MM.1S (cell line): ENCODE measurements at regions not wholly inside any gene's neighbourhood (a gene's known extent, or its start where the extent isn't known, plus 50 kb on each side); places are given as distances from the start of the nearest gene placed in this dataset.

ENCODE experiments used
- DNase-seq: peaks from one replicate; pipeline ENCODE4 v3.0.0-alpha.2; 2015
- H2AFZ ChIP-seq: fragments of 300-600 bp; sonication (generic); 2 replicates; pipeline ENCODE4 v1.6.0; 2016; ENCODE audit warnings: antibody characterized with exemption, low read length
- H3F3A ChIP-seq: fragments of 300-600 bp; sonication (generic); 2 replicates; pipeline ENCODE4 v1.6.1; 2016; ENCODE audit warnings: mild to moderate bottlenecking, antibody characterized with exemption, low read length, moderate library complexity, mixed read lengths; ENCODE audit not compliant: insufficient read depth
- H3K27ac ChIP-seq: fragments of 300-600 bp; sonication (generic); 2 replicates; pipeline ENCODE4 v1.5.1; 2016; ENCODE audit warnings: mild to moderate bottlenecking, low read length
- H3K27me3 ChIP-seq: fragments of 300-600 bp; sonication (generic); replicated peaks from 2 replicates; pipeline ENCODE4 v1.6.0; 2016; ENCODE audit warnings: low read length; ENCODE audit not compliant: insufficient read depth
- H3K36me3 ChIP-seq: fragments of 300-600 bp; sonication (generic); replicated peaks from 2 replicates; pipeline ENCODE4 v1.6.1; 2016; ENCODE audit warnings: mild to moderate bottlenecking, low read length, mixed read lengths; ENCODE audit not compliant: insufficient read depth
- H3K4me1 ChIP-seq: fragments of 300-600 bp; sonication (generic); 2 replicates; pipeline ENCODE4 v1.6.1; 2016; ENCODE audit warnings: low read length, mixed read lengths
- H3K4me2 ChIP-seq: fragments of 300-600 bp; sonication (generic); 2 replicates; pipeline ENCODE4 v1.6.0; 2016; ENCODE audit warnings: low read depth, low read length
- H3K4me3 ChIP-seq: fragments of 300-600 bp; sonication (generic); 2 replicates; pipeline ENCODE4 v1.5.1; 2016; ENCODE audit warnings: low read length, mixed read lengths
- H3K79me2 ChIP-seq: fragments of 300-600 bp; sonication (generic); 2 replicates; pipeline ENCODE4 v1.6.1; 2016; ENCODE audit warnings: mixed run types, low read length, mixed read lengths
- H3K9ac ChIP-seq: fragments of 300-600 bp; sonication (generic); 2 replicates; pipeline ENCODE4 v1.6.1; 2016; ENCODE audit warnings: low read length, mixed read lengths
- H3K9me2 ChIP-seq: fragments of 300-600 bp; sonication (generic); replicated peaks from 2 replicates; pipeline ENCODE4 v1.6.1; 2016; ENCODE audit warnings: mild to moderate bottlenecking, low read length, mixed read lengths; ENCODE audit not compliant: insufficient read depth
- H3K9me3 ChIP-seq: fragments of 300-600 bp; sonication (generic); replicated peaks from 2 replicates; pipeline ENCODE4 v1.6.1; 2016; ENCODE audit warnings: mild to moderate bottlenecking, low read length, mixed read lengths; ENCODE audit not compliant: insufficient read depth
- H4K20me1 ChIP-seq: fragments of 300-600 bp; sonication (generic); 2 replicates; pipeline ENCODE4 v1.6.1; 2016; ENCODE audit warnings: mild to moderate bottlenecking, low read length, moderate library complexity, mixed read lengths; ENCODE audit not compliant: insufficient read depth
- CTCF ChIP-seq: fragments of 300-600 bp; sonication (generic); IDR thresholded peaks from 2 replicates; pipeline ENCODE4 v1.5.1; 2016; ENCODE audit warnings: antibody characterized with exemption, low read length, mixed read lengths
- EZH2 ChIP-seq: fragments of 300-600 bp; sonication (generic); optimal IDR thresholded peaks from 2 replicates; pipeline ENCODE3; 2017; ENCODE audit warnings: low read depth, mild to moderate bottlenecking, antibody characterized with exemption, low read length, mixed read lengths
- EZH2phosphoT487 ChIP-seq: fragments of 300-600 bp; sonication (generic); IDR thresholded peaks from 2 replicates; pipeline ENCODE4 v1.6.1; 2018; ENCODE audit warnings: antibody characterized with exemption, low read length

GRCh38 chr10:123472606-123473005 is 193.5 kb upstream of the GPR26 start:
- Histone ChIP-seq H3K9ac (no peak overlapping the region), H3K27me3 (no peaks in the 10 kb centered on the region), H4K20me1 (no peaks in the 10 kb centered on the region), H3F3A (no peaks in the 10 kb centered on the region), H3K36me3 (no peaks in the 10 kb centered on the region), H3K4me2 (no peak overlapping the region), H3K27ac (no peak overlapping the region), H3K9me3 (no peaks in the 10 kb centered on the region), H3K4me3 (no peak overlapping the region), H3K9me2 (no peaks in the 10 kb centered on the region), H3K4me1 (no peaks in the 10 kb centered on the region), H2AFZ (no peak overlapping the region), H3K79me2 (no peaks in the 10 kb centered on the region)
- no peak for TF ChIP-seq EZH2
- no peak for TF ChIP-seq CTCF
- no peak for TF ChIP-seq EZH2phosphoT487
- no peak for DNase-seq

- Histone ChIP-seq H3K79me2 (no peaks in the 10 kb centered on the region), H3K9me2 (no peaks in the 10 kb centered on the region), H4K20me1 (no peaks in the 10 kb centered on the region), H3F3A (no peaks in the 10 kb centered on the region), H3K36me3 (no peaks in the 10 kb centered on the region), H3K27ac (no peak overlapping the region), H3K4me3 (no peak overlapping the region), H3K27me3 (no peaks in the 10 kb centered on the region), H2AFZ (no peak overlapping the region), H3K9ac (no peak overlapping the region), H3K4me2 (no peak overlapping the region), H3K4me1 (no peaks in the 10 kb centered on the region), H3K9me3 (no peaks in the 10 kb centered on the region)
- TF ChIP-seq EZH2phosphoT487 (no peak), CTCF (no peak), EZH2 (no peak)
- no peak for DNase-seq
Observed at GRCh38 chr10:123474700-123475099, 191.5 kb upstream of the GPR26 start.

- 0 out of 2 replicates have a peak, but pooled peaks cover 5% of the 10 kb centered on the region for H3K4me1 ChIP-seq
- H3K27ac ChIP-seq: no peak overlapping the region
- H3K4me2 ChIP-seq: no peak overlapping the region
- no peaks in the 10 kb centered on the region for H3F3A ChIP-seq
- no peaks in the 10 kb centered on the region for H3K36me3 ChIP-seq
- no peaks in the 10 kb centered on the region for H3K9me2 ChIP-seq
- no peaks in the 10 kb centered on the region for H3K9me3 ChIP-seq
- no peak for DNase-seq
- no peaks in the 10 kb centered on the region for H3K27me3 ChIP-seq
- no peak overlapping the region for H3K4me3 ChIP-seq
- TF ChIP-seq EZH2: no peak
- TF ChIP-seq CTCF: no peak
- TF ChIP-seq EZH2phosphoT487: no peak
- H2AFZ ChIP-seq: no peak overlapping the region
- H3K79me2 ChIP-seq: no peaks in the 10 kb centered on the region
- no peak overlapping the region for H3K9ac ChIP-seq
- H4K20me1 ChIP-seq: no peaks in the 10 kb centered on the region
Observed at GRCh38 chr10:123475466-123475865, 190.7 kb upstream of the GPR26 start.

- TF ChIP-seq EZH2phosphoT487 (no peak), CTCF (no peak), EZH2 (no peak)
- H2AFZ ChIP-seq: no peak overlapping the region
- H3K4me2 ChIP-seq: no peak overlapping the region
- 0 out of 2 replicates have a peak, but pooled peaks cover 5% of the 10 kb centered on the region for H3K4me1 ChIP-seq
- no peak overlapping the region for H3K27ac ChIP-seq
- H3K9ac ChIP-seq: no peak overlapping the region
- H3K9me2 ChIP-seq: no peaks in the 10 kb centered on the region
- no peak overlapping the region for H3K4me3 ChIP-seq
- DNase-seq: no peak
- no peaks in the 10 kb centered on the region for H3F3A ChIP-seq
- no peaks in the 10 kb centered on the region for H3K27me3 ChIP-seq
- H3K36me3 ChIP-seq: no peaks in the 10 kb centered on the region
- no peaks in the 10 kb centered on the region for H3K9me3 ChIP-seq
- no peaks in the 10 kb centered on the region for H4K20me1 ChIP-seq
- H3K79me2 ChIP-seq: no peaks in the 10 kb centered on the region
Observed at GRCh38 chr10:123478116-123478515, 188.0 kb upstream of the GPR26 start.
